ENCODE measurements at regions not wholly inside any gene's neighbourhood (a gene's known extent, or its start where the extent isn't known, plus 50 kb on each side); places are given as distances from the start of the nearest gene placed in this dataset.

DNA sequence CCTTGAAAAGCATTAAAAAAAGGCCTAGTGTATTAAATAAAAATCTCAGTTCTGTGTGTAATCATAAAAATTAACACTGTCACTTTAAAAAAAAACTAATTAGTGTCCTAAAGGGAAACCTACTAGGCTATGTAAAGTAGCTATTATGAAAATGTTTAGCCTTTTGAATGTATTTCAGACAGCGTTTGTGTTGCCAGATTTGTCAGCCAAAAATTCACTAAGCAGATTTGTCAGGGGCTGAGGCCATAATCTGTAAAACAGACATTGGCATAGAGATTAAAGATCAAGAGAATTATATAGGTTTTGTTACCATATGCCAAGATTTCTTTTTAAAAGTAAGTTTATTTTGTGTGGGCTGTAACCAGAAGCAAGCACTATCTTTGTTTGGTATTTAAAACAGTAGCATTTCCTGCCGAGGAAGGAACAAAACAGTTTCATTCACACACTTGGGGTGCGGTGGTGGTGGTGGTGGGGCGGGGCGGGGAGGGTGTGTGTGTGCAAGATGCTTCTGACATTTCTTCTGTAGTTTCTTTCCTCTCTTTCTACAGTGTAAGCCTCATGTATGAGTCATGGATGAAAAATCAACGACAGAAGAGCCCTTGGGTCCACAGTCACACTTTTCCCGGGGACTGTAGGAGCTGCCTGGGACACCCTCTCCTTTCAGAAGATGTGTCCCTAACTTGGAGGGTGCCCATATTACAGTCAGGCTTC, 328.5 kb upstream of the FANCL start:
- no peak for DNase-seq

GRCh38 chr2:58568901-58569300, 327.8 kb upstream of the FANCL start:
- DNase-seq = no peak

DNA sequence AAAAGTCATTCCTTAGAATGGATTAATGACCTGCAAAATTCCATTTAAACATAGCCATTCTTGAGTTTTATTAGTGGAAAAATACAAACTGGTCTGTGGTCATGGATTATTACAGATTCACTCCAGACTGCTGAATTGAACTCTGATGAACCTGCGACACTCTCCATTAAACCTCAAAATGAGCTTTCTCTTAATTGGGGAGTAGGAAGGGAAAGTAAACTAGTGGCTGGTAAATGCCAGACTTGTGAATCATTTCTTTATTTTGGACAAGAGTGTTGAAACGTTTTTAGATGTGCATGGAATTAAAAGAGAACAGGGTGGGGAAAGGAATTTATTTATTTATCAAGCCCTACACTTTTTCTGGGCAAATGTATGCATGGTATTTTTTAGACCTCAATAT, 321.2 kb upstream of the FANCL start:
- no peak for DNase-seq

DNA sequence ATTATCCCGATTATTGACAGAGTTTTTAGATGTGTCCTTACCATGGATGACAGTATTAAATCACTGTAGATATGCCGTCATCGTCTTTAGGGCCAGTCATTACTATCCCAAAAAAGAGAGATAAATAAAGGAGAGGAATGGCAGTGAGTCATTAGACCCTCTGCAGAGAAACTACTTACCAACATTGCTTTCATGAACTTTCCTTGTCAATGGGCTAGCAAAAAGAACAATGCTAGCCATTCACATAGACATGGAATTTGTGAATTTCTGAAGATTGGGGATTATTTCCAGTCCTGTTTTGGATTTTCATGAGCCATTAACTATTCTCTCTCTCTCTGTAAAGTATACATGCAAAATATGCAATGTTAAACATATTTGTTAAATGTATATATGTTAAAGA, 319.4 kb upstream of the FANCL start:
- DNase-seq = no peak

DNA sequence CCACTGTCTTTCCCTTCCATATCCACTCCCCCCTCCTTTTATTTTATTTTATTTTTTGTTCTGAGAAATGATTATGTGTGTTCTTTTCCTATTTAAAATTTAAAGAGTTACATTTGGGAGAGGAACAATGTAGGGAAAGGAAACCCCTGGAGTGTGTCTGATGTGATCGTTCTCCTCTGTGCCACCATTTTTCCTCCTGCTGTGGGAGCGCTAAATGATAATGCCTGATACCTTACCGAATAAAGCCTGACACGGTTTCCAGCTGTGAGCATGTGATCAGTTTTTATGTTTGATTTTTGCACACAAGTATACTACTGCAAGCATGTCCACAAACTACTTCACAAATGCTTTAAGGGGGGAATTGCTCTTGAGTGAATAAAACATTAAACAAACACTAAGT, 317.8 kb upstream of the FANCL start:
- DNase-seq = no peak

DNA sequence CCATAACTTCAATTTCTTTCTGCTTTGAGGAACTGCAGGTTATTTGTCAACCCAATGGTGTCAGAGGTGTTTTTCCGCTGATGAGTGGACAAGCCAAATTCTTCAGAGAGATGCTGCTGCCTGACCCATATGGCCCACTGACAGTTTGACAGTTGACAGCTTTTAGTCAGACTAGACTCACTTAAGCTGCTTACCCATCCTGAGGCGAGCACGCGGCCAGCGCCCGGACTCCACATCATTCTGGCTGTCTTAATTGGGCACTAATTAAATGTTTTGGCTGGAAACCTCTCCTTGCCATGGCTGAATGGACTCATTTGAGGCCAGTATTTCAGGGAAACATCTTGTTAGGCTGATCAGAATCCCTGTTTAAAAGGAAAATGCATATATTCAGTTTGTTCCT, 316.1 kb upstream of the FANCL start:
- DNase-seq = no peak

GRCh38 chr2:58553937-58554336, 312.8 kb upstream of the FANCL start:
- DNase-seq = no peak

GRCh38 chr2:58553522-58553921, 312.4 kb upstream of the FANCL start:
- no peak for DNase-seq

DNA sequence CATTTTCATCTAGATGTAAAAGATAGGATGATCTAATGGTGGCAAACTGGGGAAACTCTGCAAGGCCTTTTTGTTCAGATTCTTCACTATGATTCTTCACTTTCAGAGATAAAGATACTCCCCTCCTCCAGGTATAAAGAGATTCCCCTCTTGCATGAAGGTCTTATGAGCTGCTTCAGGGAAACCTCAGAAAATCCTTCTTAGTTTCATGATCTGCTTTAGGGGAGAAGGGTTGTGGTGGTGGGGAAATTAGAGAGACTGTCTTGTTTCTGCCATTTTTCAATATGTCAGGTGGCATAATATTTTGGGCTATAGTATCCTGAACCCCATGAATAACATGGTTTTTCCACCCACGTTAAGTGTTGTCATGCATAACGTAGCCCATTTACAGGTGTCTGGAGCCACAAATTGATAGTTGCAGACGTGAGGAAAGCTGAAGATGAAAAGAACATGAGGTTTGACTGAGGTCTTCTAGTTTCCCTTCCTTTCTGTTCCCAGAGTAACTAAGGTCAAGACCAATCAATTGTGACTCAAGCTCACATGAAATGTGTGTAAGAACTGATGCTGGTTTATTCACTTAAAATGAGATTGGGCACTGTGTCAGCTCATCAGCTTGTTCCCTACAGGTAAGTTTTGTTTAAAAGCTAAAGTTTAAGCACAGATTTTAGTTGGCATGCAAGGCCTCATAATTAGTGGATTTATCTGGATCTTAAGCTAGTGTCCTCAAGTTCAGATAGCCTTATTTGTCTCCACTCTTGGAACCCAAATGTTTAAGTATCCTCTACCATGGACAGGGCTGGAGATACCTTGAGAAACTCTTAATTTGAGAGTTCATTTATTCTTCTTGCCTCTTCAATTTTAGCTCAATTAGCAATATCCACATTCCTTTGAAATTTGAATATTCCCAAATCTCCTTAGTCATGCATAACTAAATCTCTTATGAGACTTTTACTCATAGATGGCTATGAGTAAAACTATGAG, 304.5 kb upstream of the FANCL start:
- no peak for DNase-seq

- DNase-seq = no peak
These were observed 302.3 kb upstream of the FANCL start for GRCh38 chr2:58543442-58543841.

DNA sequence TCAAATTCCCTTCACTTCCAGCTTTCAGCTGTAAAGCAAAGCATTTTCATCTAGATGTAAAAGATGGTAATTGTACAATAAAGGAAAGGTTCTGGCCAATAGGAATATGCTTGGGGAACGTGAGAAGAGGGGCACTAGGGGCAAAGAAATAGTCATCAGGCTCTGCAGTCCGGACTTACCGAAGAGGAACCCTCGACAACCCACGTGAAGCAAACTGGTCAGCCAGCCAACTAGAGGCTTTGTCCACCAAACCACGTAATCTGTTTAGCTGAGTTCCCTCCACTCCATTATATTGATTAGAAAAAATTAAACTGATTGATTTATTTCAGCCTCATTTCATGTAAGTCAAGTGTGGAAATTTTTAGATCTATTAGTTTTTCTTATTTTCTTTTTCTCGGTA, 300.4 kb upstream of the FANCL start:
- no peak for DNase-seq

GRCh38 chr2:58540681-58541080, 299.6 kb upstream of the FANCL start:
- DNase-seq = no peak

DNA sequence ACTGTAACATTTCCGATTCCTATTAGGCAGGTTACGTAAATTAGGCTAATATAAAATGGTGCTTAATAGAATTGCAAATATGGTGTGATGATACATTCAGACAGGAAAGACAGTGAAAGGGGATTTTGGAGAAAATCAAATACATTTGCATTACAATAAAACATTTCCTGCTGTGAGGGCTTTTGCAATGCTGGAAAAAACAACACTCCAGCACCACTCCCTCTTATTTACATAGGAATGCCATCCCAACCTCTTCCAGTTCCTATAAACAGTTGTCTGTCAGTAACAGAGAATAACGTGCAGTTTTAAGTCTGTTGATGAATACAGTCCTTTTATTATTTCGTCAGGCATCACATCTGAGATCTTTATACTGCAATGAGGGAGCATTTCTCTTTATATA, 298.8 kb upstream of the FANCL start:
- DNase-seq = no peak

GRCh38 chr2:58535990-58536389, 294.9 kb upstream of the FANCL start:
- no peak for DNase-seq

DNA sequence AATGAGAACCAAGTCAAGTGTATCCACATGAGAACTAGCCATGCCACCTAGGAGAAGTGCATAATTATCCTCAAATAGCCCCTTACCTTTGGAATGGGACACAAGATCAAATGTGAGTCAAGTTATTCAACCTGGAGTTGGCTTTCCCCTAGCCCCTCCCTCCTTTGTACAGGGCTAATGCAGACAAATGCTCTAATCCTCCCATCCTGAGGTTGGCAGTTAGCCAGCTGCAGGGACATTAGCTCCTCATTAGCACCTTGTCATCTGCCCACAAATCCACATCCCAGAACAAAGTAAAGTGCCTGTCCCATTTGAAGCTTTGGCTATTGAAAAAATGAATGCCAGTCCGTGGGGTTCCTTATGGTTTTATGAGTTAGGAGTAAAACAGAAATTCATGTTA, 294.1 kb upstream of the FANCL start:
- no peak for DNase-seq

- DNase-seq = no peak
These were observed 292.3 kb upstream of the FANCL start for GRCh38 chr2:58533376-58533775.

- no peak for DNase-seq
These were observed 291.5 kb upstream of the FANCL start for GRCh38 chr2:58532641-58533040.

DNA sequence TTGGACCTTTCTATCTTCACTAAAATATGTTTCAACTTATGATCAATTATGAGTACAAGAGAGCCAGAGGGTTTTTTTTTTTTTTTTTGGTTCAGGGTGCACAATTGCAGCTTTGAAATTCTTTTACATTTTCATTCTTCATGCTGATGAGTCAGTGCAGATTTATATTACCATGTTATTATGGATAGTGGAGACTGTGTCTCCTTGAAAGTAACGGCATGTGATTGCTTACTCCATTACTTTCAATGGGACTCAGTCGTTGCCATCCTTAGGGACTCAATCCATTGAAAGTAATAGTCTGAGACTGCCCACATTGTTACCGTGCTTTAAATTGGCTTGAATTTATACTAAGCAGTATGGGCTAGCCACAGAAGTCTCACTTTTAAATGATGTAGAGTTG, 286.5 kb upstream of the FANCL start:
- DNase-seq = no peak

GRCh38 chr2:58521803-58522554, 280.9 kb upstream of the FANCL start:
- no peak for DNase-seq

GRCh38 chr2:58520903-58521302, 279.8 kb upstream of the FANCL start:
- no peak for DNase-seq

DNA sequence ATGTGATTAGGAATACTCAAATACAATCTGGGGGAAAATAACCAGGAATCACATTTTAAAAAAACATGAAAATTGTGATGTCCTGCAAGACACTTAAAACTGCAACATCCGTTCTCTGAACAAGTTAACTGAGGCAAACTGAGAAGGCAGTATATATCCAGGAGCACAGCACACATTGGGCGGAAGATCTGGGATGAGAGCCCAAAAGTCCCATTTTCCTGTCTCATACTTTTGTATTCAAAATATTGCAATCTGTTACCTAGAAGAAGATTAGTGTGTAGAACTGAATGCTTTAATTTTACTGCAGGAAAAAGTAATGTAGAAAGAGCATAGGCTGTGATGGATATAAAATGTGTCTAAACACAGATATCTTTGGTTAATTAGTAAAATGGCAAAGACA, 276.8 kb upstream of the FANCL start:
- no peak for DNase-seq

GRCh38 chr2:58516695-58517094, 275.6 kb upstream of the FANCL start:
- DNase-seq = no peak

- no peak for DNase-seq
These were observed 274.9 kb upstream of the FANCL start for GRCh38 chr2:58515827-58516573.
